ENCODE measurements at regions not wholly inside any gene's neighbourhood (a gene's known extent, or its start where the extent isn't known, plus 50 kb on each side); places are given as distances from the start of the nearest gene placed in this dataset.

- POLR2A ChIA-PET = no interaction called here
- Mint-ChIP-seq H3K36me3 (no peaks in the 10 kb centered on the region), H3K4me1 (ENCODE audit: low read depth) (no peaks in the 10 kb centered on the region), H3K4me3 (no peak overlapping the region), H3K27me3 (no peaks in the 10 kb centered on the region), H3K27ac (no peak overlapping the region), H3K9me3 (no peaks in the 10 kb centered on the region)
- intact Hi-C loops (cut with micrococcal nuclease) = no loop called here
- CTCF ChIA-PET = no interaction called here
- no peak for DNase-seq
Measured at GRCh38 chr1:2906085-2906484, 104.6 kb upstream of the TTC34 start.

GRCh38 chr1:2906620-2907019, 105.1 kb upstream of the TTC34 start:
- no peak for DNase-seq
- Mint-ChIP-seq H3K4me3 (no peak overlapping the region), H3K4me1 (ENCODE audit: low read depth) (no peaks in the 10 kb centered on the region), H3K27ac (no peak overlapping the region), H3K27me3 (no peaks in the 10 kb centered on the region), H3K9me3 (no peaks in the 10 kb centered on the region), H3K36me3 (no peaks in the 10 kb centered on the region)
- intact Hi-C loops (cut with micrococcal nuclease) = no loop called here
- ChIA-PET POLR2A (no interaction called here), CTCF (no interaction called here)

- CTCF ChIA-PET = no interaction called here
- no peak for DNase-seq
- Mint-ChIP-seq H3K4me1 (ENCODE audit: low read depth) (no peaks in the 10 kb centered on the region), H3K27ac (no peak overlapping the region), H3K36me3 (no peaks in the 10 kb centered on the region), H3K4me3 (no peak overlapping the region), H3K27me3 (no peaks in the 10 kb centered on the region), H3K9me3 (no peaks in the 10 kb centered on the region)
- intact Hi-C loops (cut with micrococcal nuclease) = no loop called here
- POLR2A ChIA-PET = no interaction called here
Measured at GRCh38 chr1:2907051-2907450, 105.6 kb upstream of the TTC34 start.

- ChIA-PET CTCF (no interaction called here), POLR2A (no interaction called here)
- Mint-ChIP-seq H3K4me1 (ENCODE audit: low read depth) (no peaks in the 10 kb centered on the region), H3K27me3 (no peaks in the 10 kb centered on the region), H3K4me3 (no peak overlapping the region), H3K36me3 (no peaks in the 10 kb centered on the region), H3K27ac (no peak overlapping the region), H3K9me3 (no peaks in the 10 kb centered on the region)
- intact Hi-C loops (cut with micrococcal nuclease) = no loop called here
- no peak for DNase-seq
Measured at GRCh38 chr1:2908081-2908480, 106.6 kb upstream of the TTC34 start.

GRCh38 chr1:2908561-2908960, 107.1 kb upstream of the TTC34 start:
- intact Hi-C loops (cut with micrococcal nuclease) = no loop called here
- Mint-ChIP-seq H3K27me3 (no peaks in the 10 kb centered on the region), H3K9me3 (no peaks in the 10 kb centered on the region), H3K36me3 (no peaks in the 10 kb centered on the region), H3K4me1 (ENCODE audit: low read depth) (no peaks in the 10 kb centered on the region), H3K4me3 (no peak overlapping the region), H3K27ac (no peak overlapping the region)
- DNase-seq = no peak
- ChIA-PET CTCF (interaction anchor here (1.3 kb wide), 1 partner anchor 13 kb away, joined by 3 read pairs; no protein-coding TSS in a partner anchor), POLR2A (no interaction called here)

GRCh38 chr1:2909797-2910196, 108.3 kb upstream of the TTC34 start:
- POLR2A ChIA-PET = no interaction called here
- no peaks in the 10 kb centered on the region for H3K27me3 Mint-ChIP-seq

GRCh38 chr1:2910211-2910610, 108.7 kb upstream of the TTC34 start:
- no peak overlapping the region for H3K4me3 Mint-ChIP-seq

More at GRCh38 chr1:2909797-2910196, 108.3 kb upstream of the TTC34 start:
- Mint-ChIP-seq H3K36me3 (no peaks in the 10 kb centered on the region), H3K27ac (no peak overlapping the region), H3K4me3 (no peak overlapping the region), H3K9me3 (no peaks in the 10 kb centered on the region), H3K4me1 (ENCODE audit: low read depth) (no peaks in the 10 kb centered on the region)
- no peak for DNase-seq
- CTCF ChIA-PET = interaction anchor here (1.3 kb wide), 1 partner anchor 12 kb away, joined by 3 read pairs; no protein-coding TSS in a partner anchor
- intact Hi-C loops (cut with micrococcal nuclease) = no loop called here

GRCh38 chr1:2911421-2912178, 109.7 kb upstream of the ACTRT2 start:
- Mint-ChIP-seq H3K9me3 (peaks cover 8% of the 10 kb centered on the region), H3K4me3 (no peak overlapping the region), H3K4me1 (ENCODE audit: low read depth) (no peaks in the 10 kb centered on the region), H3K27ac (no peak overlapping the region), H3K36me3 (no peaks in the 10 kb centered on the region), H3K27me3 (no peaks in the 10 kb centered on the region)
- ChIA-PET POLR2A (no interaction called here), CTCF (no interaction called here)
- intact Hi-C loops (cut with micrococcal nuclease) = no loop called here
- no peak for DNase-seq

More at GRCh38 chr1:2910211-2910610, 108.7 kb upstream of the TTC34 start:
- no peaks in the 10 kb centered on the region for H3K9me3 Mint-ChIP-seq
- DNase-seq = no peak
- no peak overlapping the region for H3K27ac Mint-ChIP-seq
- H3K27me3 Mint-ChIP-seq = no peaks in the 10 kb centered on the region
- ChIA-PET POLR2A (no interaction called here), CTCF (no interaction called here)
- H3K36me3 Mint-ChIP-seq = no peaks in the 10 kb centered on the region
- no peaks in the 10 kb centered on the region for H3K4me1 Mint-ChIP-seq (ENCODE audit: low read depth)
- intact Hi-C loops (cut with micrococcal nuclease) = no loop called here

GRCh38 chr1:2912424-2913061, 108.7 kb upstream of the ACTRT2 start:
- Mint-ChIP-seq H3K27me3 (no peaks in the 10 kb centered on the region), H3K4me3 (no peak overlapping the region), H3K4me1 (ENCODE audit: low read depth) (no peaks in the 10 kb centered on the region), H3K36me3 (no peaks in the 10 kb centered on the region), H3K9me3 (peaks cover 8% of the 10 kb centered on the region), H3K27ac (no peak overlapping the region)
- CTCF ChIA-PET = no interaction called here
- intact Hi-C loops (cut with micrococcal nuclease) = no loop called here
- POLR2A ChIA-PET = no interaction called here
- no peak for DNase-seq

- H3K9me3 Mint-ChIP-seq = peaks cover 8% of the 10 kb centered on the region
- POLR2A ChIA-PET = no interaction called here
Measured at GRCh38 chr1:2913091-2913490, 108.2 kb upstream of the ACTRT2 start.

GRCh38 chr1:2914702-2915101, 106.6 kb upstream of the ACTRT2 start:
- H3K9me3 Mint-ChIP-seq = peaks cover 8% of the 10 kb centered on the region

More at GRCh38 chr1:2913091-2913490, 108.2 kb upstream of the ACTRT2 start:
- no peak for DNase-seq
- CTCF ChIA-PET = no interaction called here
- no peaks in the 10 kb centered on the region for H3K4me1 Mint-ChIP-seq (ENCODE audit: low read depth)
- H3K27ac Mint-ChIP-seq = no peak overlapping the region
- no peaks in the 10 kb centered on the region for H3K36me3 Mint-ChIP-seq
- no peak overlapping the region for H3K4me3 Mint-ChIP-seq
- no peaks in the 10 kb centered on the region for H3K27me3 Mint-ChIP-seq
- intact Hi-C loops (cut with micrococcal nuclease) = no loop called here

GRCh38 chr1:2916153-2916552, 105.1 kb upstream of the ACTRT2 start:
- DNase-seq = no peak
- Mint-ChIP-seq H3K9me3 (peaks cover 8% of the 10 kb centered on the region), H3K36me3 (no peaks in the 10 kb centered on the region), H3K27me3 (no peaks in the 10 kb centered on the region), H3K4me1 (ENCODE audit: low read depth) (no peaks in the 10 kb centered on the region), H3K27ac (no peak overlapping the region), H3K4me3 (no peak overlapping the region)
- ChIA-PET POLR2A (no interaction called here), CTCF (no interaction called here)
- intact Hi-C loops (cut with micrococcal nuclease) = no loop called here

More at GRCh38 chr1:2914702-2915101, 106.6 kb upstream of the ACTRT2 start:
- H3K36me3 Mint-ChIP-seq = no peaks in the 10 kb centered on the region
- H3K27me3 Mint-ChIP-seq = no peaks in the 10 kb centered on the region
- intact Hi-C loops (cut with micrococcal nuclease) = no loop called here
- no peaks in the 10 kb centered on the region for H3K4me1 Mint-ChIP-seq (ENCODE audit: low read depth)
- CTCF ChIA-PET = no interaction called here
- POLR2A ChIA-PET = no interaction called here
- no peak for DNase-seq
- no peak overlapping the region for H3K4me3 Mint-ChIP-seq
- H3K27ac Mint-ChIP-seq = no peak overlapping the region

- H3K36me3 Mint-ChIP-seq = no peaks in the 10 kb centered on the region
- no peaks in the 10 kb centered on the region for H3K27me3 Mint-ChIP-seq
- intact Hi-C loops (cut with micrococcal nuclease) = no loop called here
- H3K9me3 Mint-ChIP-seq = peaks cover 8% of the 10 kb centered on the region
- no peak overlapping the region for H3K4me3 Mint-ChIP-seq
- DNase-seq = no peak
- ChIA-PET CTCF (no interaction called here), POLR2A (no interaction called here)
- no peak overlapping the region for H3K27ac Mint-ChIP-seq
- H3K4me1 Mint-ChIP-seq (ENCODE audit: low read depth) = no peaks in the 10 kb centered on the region
Measured at GRCh38 chr1:2916706-2917105, 104.6 kb upstream of the ACTRT2 start.
